ENCODE measurements at regions not wholly inside any gene's neighbourhood (a gene's known extent, or its start where the extent isn't known, plus 50 kb on each side); places are given as distances from the start of the nearest gene placed in this dataset.

DNA sequence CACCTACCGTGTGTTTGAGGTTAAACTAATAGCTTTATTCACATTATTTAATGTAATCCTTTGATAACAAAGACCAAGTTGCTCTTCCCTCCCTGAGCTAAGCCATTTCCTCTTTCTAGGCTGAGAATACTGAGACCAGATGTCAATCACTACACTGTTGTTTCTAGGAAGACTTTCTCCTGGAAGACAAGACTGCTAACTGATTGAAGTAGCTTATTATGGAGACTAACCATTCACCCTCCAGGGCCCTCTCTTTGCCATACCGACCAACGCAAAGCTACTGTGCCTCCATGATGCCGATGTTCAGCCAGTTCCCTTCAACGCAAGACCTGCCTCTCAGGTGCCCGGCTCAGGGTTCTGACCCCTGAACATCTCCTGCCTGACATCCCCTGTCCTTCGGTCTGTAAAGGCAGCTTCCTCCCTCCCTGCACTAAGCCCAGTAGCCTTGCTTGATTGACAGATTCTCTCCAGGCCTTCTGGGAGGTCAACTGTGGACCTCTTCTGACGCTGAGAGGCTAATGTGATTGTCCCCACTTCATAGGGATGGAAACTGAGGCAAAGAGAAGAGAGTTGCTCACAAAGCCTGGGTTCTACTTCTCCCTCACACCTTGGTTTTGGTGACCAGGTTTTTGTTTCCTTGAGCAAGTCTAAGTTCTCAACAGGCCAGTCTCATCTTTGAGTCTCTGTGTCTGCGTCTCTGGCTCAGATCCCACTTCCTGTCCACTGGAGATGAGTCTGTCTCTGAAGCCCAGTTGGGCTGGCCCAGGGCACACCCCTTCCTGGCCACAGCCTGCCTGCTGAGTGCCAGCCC lies 259.7 kb upstream of the IRX2 start:
- H3K4me1 Mint-ChIP-seq: no peaks in the 10 kb centered on the region
- no peaks in the 10 kb centered on the region for H3K27me3 Mint-ChIP-seq
- ATAC-seq (no peak), DNase-seq (no peak)
- peaks cover 0 to 12% of the 10 kb centered on the region in 2 donors for H3K9me3 Mint-ChIP-seq
- H3K27ac Mint-ChIP-seq: no peak overlapping the region
- H3K4me3 Mint-ChIP-seq: no peak overlapping the region

- H3K4me1 Mint-ChIP-seq: no peaks in the 10 kb centered on the region
- no peak overlapping the region for H3K27ac Mint-ChIP-seq
- ATAC-seq (no peak), DNase-seq (no peak)
- peaks cover 0 to 12% of the 10 kb centered on the region in 2 donors for H3K9me3 Mint-ChIP-seq
- no peak overlapping the region for H3K4me3 Mint-ChIP-seq
- no peaks in the 10 kb centered on the region for H3K27me3 Mint-ChIP-seq
Observed at GRCh38 chr5:3010301-3010952, 258.9 kb upstream of the IRX2 start.

- no peak overlapping the region for H3K4me3 Mint-ChIP-seq
Observed at GRCh38 chr5:3009605-3010004, 258.1 kb upstream of the IRX2 start.

DNA sequence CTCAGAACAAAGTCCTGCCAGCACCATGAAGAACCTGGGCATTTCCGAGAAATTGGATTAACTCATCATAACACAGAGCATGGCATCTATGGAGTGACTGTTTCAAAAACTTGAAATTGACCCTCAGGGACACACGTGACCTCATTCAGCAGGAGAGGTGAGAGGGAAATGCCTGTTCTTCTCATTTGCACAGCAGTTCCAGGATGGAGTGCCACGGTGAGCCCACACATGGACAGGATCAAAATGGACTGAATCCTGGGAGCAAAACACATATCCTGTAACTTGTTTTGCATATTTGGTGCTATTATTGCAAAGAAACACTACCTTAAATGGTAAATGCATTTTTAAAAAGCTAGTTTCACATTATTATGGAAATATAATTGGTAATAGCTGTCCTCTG lies 256.1 kb upstream of the IRX2 start:
- Mint-ChIP-seq H3K4me1 (no peaks in the 10 kb centered on the region), H3K9me3 (peaks cover 0 to 18% of the 10 kb centered on the region in 2 donors), H3K27ac (no peak overlapping the region), H3K4me3 (no peak overlapping the region), H3K27me3 (no peaks in the 10 kb centered on the region)
- DNase-seq (no peak), ATAC-seq (no peak)

More at GRCh38 chr5:3009605-3010004, 258.1 kb upstream of the IRX2 start:
- ATAC-seq: no peak
- H3K27ac Mint-ChIP-seq: no peak overlapping the region
- no peaks in the 10 kb centered on the region for H3K27me3 Mint-ChIP-seq
- H3K9me3 Mint-ChIP-seq: peaks cover 0 to 16% of the 10 kb centered on the region in 2 donors
- no peaks in the 10 kb centered on the region for H3K4me1 Mint-ChIP-seq
- DNase-seq: no peak

GRCh38 chr5:3006961-3007551 lies 255.6 kb upstream of the IRX2 start:
- no peaks in the 10 kb centered on the region for H3K27me3 Mint-ChIP-seq
- H3K4me1 Mint-ChIP-seq: no peaks in the 10 kb centered on the region

GRCh38 chr5:3006526-3006925 lies 255.0 kb upstream of the IRX2 start:
- Mint-ChIP-seq H3K4me3 (no peak overlapping the region), H3K27me3 (no peaks in the 10 kb centered on the region), H3K4me1 (no peaks in the 10 kb centered on the region), H3K27ac (no peak overlapping the region), H3K9me3 (peaks cover 0 to 22% of the 10 kb centered on the region in 2 donors)
- DNase-seq (no peak), ATAC-seq (no peak)

More at GRCh38 chr5:3006961-3007551, 255.6 kb upstream of the IRX2 start:
- Mint-ChIP-seq H3K9me3 (peaks cover 0 to 23% of the 10 kb centered on the region in 2 donors), H3K4me3 (no peak overlapping the region), H3K27ac (no peak overlapping the region)
- ATAC-seq (no peak), DNase-seq (no peak)

DNA sequence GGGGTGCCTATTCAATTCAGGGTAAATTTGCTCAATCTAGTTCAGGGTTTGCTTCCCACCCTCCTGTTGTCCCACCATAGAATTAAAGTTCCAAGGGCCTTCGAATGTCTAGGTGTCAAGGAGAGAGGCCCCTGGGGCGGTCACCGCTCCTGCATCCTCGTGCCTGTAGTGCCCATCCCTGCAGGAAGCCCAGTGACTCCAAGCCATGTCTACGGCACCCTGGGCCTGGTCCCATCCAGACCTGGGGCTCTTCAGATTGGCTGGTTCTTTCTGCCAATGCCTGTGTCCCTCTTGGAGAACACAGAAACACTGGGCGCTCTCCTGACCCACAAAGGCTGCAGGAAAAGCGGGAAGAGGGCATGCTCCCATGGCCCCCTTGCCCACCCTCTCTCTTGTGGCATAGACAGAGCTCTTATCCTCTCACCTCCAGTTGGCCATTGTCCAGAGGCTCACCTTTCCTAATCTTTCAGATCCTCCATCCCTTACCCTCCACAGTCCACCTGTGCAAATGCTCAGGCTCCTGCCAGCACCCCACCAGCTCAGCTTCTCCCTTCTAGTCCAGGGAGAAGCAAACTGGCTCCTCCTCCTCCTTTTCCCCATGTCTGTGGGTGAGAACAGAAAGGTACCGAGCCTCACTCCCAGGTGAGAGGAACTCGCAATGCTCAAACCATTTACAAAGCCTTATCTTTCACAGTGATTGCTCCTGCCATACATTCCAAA lies 253.0 kb upstream of the IRX2 start:
- Mint-ChIP-seq H3K4me1 (no peaks in the 10 kb centered on the region), H3K27ac (no peak overlapping the region), H3K9me3 (peaks cover 0 to 26% of the 10 kb centered on the region in 2 donors), H3K27me3 (no peaks in the 10 kb centered on the region), H3K4me3 (no peak overlapping the region)
- ATAC-seq: no peak
- DNase-seq: no peak

GRCh38 chr5:3002230-3002629 lies 250.8 kb upstream of the IRX2 start:
- H3K9me3 Mint-ChIP-seq: peaks cover 0 to 26% of the 10 kb centered on the region in 2 donors
- H3K27ac Mint-ChIP-seq: no peak overlapping the region

DNA sequence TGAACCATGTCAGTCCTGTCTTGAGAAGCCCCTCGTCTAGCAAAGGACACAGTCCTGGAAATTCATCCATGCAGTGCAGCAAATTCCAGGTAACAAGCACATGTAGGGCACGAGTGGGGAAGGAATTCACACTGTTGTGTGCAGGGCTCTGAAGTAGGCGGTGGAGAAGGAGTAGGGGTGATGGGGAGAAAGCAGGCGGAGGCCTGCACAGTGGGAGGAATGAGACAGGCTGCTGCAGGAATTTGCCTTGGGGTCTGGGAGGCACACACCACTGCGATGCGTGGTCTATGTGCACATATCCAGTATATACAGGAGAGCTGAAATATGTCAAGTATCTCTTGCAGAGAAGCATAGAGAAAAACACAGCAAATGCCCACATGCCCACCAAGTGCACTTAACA lies 249.2 kb upstream of the IRX2 start:
- peaks cover 0 to 26% of the 10 kb centered on the region in 2 donors for H3K9me3 Mint-ChIP-seq
- H3K4me1 Mint-ChIP-seq: no peaks in the 10 kb centered on the region
- ATAC-seq (no peak), DNase-seq (no peak)
- H3K27me3 Mint-ChIP-seq: no peaks in the 10 kb centered on the region
- no peak overlapping the region for H3K4me3 Mint-ChIP-seq
- no peak overlapping the region for H3K27ac Mint-ChIP-seq

More at GRCh38 chr5:3002230-3002629, 250.8 kb upstream of the IRX2 start:
- no peaks in the 10 kb centered on the region for H3K27me3 Mint-ChIP-seq
- no peaks in the 10 kb centered on the region for H3K4me1 Mint-ChIP-seq
- no peak for DNase-seq
- no peak overlapping the region for H3K4me3 Mint-ChIP-seq
- ATAC-seq: no peak

DNA sequence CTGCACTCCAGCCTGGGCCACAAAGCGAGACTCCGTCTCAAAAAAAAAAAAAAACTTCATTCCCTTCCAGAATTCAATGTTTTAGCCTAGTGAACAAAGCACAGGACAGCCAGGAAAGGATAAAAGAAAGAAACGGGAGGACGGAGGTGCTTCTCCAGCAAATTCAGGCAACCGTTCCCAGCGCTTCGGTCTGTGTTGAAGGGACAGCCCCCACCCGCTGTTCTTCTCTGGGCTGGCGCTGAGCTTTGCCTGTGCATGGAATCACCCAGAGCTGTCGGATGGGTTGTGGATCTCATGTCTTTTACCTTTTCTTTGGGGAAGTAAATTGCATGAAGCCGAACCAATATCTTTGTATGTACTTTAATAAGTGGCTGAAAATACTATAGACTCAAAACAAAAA lies 248.4 kb upstream of the IRX2 start:
- no peaks in the 10 kb centered on the region for H3K27me3 Mint-ChIP-seq
- DNase-seq (no peak), ATAC-seq (no peak)
- no peak overlapping the region for H3K27ac Mint-ChIP-seq
- H3K4me1 Mint-ChIP-seq: no peaks in the 10 kb centered on the region
- peaks cover 0 to 24% of the 10 kb centered on the region in 2 donors for H3K9me3 Mint-ChIP-seq
- H3K4me3 Mint-ChIP-seq: no peak overlapping the region

DNA sequence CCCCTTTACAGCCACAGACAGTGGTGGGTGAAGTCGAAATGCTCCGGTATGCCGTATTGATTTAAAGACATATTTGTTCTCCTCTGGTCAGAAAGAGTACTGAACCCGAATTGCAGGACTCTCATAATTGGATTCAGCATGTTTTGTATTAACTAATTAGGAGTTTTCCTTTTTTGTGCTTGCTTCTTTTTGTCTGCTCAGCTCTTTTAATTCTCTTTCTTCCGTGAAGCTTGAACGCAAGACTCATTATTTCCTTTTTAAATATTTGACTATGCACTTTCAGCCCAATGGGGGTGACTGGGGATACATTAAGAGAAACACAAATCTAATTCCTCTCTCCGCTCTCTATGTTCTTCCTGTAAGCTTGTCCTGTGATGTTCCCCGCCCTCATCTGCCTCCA lies 246.6 kb upstream of the IRX2 start:
- no peak for ATAC-seq

DNA sequence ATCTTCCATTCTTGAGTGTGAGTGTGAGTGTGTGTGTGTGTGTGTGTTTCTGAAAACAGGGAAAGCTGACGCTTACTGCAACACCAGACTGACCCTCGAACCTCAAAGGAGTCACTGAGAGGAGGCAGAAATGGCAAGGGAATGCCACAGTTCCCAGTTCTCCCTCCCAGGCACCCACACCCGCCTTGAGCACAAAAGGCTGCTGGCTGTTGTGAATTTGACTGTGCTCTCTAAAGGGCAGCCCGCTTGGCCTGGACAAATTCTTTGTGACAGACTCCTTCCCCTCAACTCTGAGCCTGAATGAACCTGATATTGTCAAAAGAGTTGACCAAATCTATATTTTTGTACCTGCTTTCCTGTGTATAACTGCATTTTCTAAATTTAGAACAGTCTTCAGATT lies 245.7 kb upstream of the IRX2 start:
- H3K4me1 Mint-ChIP-seq: no peaks in the 10 kb centered on the region
- peaks cover 0 to 23% of the 10 kb centered on the region in 2 donors for H3K9me3 Mint-ChIP-seq

More for the DNA sequence above, 246.6 kb upstream of the IRX2 start:
- DNase-seq: no peak
- Mint-ChIP-seq H3K27me3 (no peaks in the 10 kb centered on the region), H3K4me3 (no peak overlapping the region), H3K9me3 (peaks cover 0 to 28% of the 10 kb centered on the region in 2 donors), H3K4me1 (no peaks in the 10 kb centered on the region), H3K27ac (no peak overlapping the region)

DNA sequence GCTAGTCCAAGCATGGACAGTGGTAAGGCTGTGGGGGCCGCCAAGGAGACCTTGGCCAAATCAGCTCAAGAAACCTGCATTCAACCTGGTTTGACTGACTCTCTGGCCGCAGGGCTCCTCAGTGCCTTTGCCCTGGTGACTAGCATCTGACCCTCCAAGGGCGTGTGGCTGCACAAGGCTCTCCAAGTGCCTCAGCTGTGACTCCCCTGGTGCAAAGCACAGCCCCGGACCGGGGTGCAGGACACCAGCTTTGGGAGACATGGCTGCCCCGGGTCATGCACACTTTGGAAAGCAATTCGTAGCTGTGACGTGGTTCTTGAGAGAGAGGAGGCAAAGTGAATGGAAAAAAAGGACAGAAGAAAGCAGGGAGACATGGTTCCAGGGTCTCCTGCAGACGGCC lies 245.2 kb upstream of the IRX2 start:
- no peak for DNase-seq
- H3K4me3 Mint-ChIP-seq: no peak overlapping the region
- no peaks in the 10 kb centered on the region for H3K27me3 Mint-ChIP-seq
- H3K4me1 Mint-ChIP-seq: no peaks in the 10 kb centered on the region
- peaks cover 0 to 18% of the 10 kb centered on the region in 2 donors for H3K9me3 Mint-ChIP-seq
- no peak overlapping the region for H3K27ac Mint-ChIP-seq
- no peak for ATAC-seq

More for the DNA sequence above, 245.7 kb upstream of the IRX2 start:
- DNase-seq (no peak), ATAC-seq (no peak)
- Mint-ChIP-seq H3K27ac (no peak overlapping the region), H3K4me3 (no peak overlapping the region), H3K27me3 (no peaks in the 10 kb centered on the region)

GRCh38 chr5:2996248-2996647 lies 244.8 kb upstream of the IRX2 start:
- Mint-ChIP-seq H3K9me3 (peaks cover 0 to 17% of the 10 kb centered on the region in 2 donors), H3K27me3 (no peaks in the 10 kb centered on the region), H3K4me1 (no peaks in the 10 kb centered on the region), H3K4me3 (no peak overlapping the region), H3K27ac (no peak overlapping the region)
- no peak for DNase-seq
- no peak for ATAC-seq

DNA sequence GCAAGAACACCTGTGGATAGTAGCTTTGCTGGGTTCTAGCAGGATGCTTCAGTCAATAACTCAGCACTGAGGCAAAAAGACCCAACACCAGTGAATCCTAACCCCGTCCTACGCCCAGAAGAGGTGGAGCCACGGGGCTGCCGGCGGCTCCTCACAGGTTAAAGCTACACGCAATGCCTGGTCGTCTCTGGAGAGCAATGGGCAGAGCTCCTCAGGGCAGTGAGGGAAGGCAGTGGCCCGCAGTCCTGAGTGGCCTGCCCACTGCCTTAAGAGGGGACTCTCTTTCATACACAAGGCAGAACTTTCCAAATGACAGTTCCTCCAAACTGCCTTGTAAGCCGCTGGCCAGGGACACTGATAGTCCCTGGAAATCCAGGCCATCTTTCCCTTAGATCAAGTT lies 244.2 kb upstream of the IRX2 start:
- Mint-ChIP-seq H3K27me3 (no peaks in the 10 kb centered on the region), H3K4me1 (no peaks in the 10 kb centered on the region), H3K9me3 (peaks cover 0 to 11% of the 10 kb centered on the region in 2 donors), H3K27ac (no peak overlapping the region), H3K4me3 (no peak overlapping the region)
- DNase-seq (no peak), ATAC-seq (no peak)

All from stimulated activated naive CD8-positive, alpha-beta T cell treated with anti-CD3 and anti-CD28 coated beads, Interleukin-15, amount 100 ng/mL, for 72 hours (primary cell).